T-helper 2 cell (primary cell): ENCODE measurements at regions not wholly inside any gene's neighbourhood (a gene's known extent, or its start where the extent isn't known, plus 50 kb on each side); places are given as distances from the start of the nearest gene placed in this dataset.
"Not testable (repeated sequence)": the region's sequence is repeated elsewhere in the genome, so short reads cannot be mapped to it uniquely, and the experiment has no call there.

Experiments
- DNase-seq, 5 experiments: peaks; one replicate each; pipeline versions ENCODE4 v3.0.0 to v3.0.0-alpha.2; 2012 to 2022

DNA sequence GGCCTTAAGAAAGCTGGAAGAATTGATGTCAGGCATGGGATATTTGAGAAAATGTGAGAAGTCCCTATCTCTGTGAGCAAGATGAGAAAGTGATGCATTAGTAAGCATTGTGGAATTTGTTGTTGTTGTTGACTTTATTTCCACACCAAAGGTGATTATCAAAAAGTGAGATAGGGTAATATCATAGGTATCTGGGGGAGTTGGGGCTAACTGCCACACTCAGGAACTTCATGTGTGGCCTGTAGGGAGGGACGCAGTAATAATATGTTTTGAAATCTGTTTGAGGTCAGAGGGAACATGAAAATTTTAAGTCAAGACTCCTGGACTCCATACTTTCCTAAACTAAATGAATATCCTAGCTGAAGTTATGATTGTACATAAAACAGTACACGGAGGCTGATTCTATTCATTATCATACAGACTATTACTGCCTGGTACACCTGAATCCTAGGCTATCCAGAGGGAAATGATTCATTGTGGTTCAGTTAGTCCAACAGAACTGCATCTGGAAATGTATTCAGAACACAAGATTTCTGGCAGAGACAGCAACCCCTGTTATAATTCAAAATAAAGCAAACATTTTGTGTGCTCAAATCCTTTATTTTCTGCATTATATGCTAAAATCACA lies 304.8 kb downstream of the CPS1 start:
- DNase-seq = no peak

DNA sequence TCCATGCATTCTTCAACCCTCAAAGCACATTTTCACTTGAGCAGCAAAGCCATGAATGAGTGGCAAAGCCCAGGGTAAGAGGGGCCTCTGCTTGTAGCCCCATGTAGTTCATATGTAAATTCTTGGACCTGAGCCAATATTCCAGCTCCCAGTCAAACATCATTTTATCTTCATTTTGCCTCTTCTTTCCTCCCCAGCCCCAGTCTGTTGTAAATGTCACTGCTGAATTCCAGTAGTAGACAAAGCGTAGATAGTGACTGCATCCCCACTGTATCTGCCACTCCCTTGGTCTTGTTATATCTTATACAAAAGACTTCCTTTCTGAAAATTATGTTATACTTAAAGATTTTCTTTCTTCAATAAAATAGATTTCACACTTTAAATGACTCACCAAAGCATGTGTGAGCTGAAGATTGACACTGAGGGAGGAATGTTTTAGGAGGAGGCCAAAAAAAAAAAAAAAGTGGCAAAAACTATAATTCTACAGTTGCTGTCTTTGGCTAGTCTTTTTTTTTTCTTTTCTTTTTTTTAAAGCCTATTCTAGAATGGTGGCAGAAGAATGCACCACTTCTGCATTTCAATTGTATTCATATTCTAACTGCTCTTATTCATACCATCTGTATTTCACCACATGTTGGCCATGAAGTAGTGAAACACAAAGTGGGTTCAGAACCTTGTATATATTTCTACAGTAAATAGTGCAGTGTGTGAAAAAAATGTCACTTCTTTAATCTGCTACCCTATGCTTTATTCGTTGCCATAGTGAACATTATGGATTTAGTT lies 306.1 kb downstream of the CPS1 start:
- no peak for DNase-seq

DNA sequence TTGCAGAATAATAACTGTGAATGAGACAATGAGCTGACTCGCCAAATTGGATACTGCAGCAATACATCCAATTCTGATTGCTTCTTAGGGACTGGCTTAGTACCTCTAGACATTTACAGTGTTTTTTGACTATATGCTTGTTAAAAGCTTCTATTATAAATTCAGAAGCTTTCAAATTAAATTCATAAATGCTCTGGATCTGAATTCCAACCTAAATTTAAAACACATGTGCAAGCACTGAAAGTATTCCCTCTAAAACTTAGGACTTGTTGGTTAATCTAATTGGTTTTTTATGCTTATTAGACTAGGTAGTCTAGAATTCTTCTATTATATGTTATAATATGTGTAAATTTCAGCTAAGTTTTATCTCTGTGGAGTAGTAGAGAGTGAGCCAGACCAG lies 306.9 kb downstream of the CPS1 start:
- no peak for DNase-seq

DNA sequence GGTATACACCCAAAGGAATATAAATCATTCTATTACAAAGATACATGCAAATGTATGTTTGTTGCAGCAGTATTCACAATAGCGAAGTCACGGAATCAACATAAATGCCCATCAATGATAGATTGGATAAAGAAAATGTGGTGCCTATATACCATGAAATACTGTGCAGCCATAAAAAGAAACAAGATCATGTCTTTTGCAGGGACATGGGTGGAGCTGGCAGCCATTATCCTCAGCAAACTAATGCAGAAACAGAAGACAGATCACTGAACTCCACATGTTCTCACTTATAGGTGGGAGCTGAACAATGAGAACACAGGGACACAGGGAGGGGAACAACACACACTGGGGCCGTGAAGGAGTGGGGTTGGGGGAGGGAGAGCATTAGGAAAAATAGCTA lies 315.2 kb downstream of the CPS1 start:
- DNase-seq = not testable (repeated sequence)

DNA sequence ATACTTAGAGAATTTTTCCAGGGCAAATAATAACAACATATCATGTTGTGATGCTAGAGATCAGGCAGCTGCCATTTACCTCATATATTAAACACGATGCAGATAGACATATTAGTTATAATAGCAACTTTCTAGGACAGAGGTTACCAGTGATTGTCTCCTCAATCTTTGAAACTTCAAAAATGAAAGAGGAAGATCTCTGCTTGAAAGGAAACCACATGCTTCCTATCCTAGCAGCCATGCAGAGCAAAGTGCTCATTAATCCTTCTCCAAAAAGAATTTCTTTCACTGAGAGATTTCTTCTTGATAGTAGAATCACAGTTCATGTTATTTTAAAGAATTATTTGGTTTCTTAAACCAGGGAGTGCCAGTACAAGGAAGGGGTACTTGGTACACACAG lies 317.2 kb downstream of the CPS1 start:
- DNase-seq = no peak

DNA sequence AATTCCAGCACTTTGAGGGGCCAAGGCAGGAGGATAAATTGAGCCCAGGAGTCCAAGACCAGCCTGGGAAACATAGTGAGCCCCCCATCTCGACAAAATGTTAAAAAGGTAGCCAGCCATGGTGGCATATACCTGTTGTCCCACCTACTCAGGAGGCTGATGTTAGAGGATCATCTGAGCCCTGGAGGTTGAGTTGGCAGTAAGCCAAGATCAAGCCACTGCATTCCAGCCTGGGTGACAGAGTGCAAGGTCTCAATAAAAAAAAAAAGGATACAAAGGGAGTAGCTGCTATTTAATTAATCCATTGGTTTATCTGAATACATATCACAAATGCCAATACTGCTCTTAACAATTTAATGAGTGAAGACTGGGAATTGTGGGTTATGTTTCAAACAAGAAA lies 327.8 kb downstream of the CPS1 start:
- no peak for DNase-seq

DNA sequence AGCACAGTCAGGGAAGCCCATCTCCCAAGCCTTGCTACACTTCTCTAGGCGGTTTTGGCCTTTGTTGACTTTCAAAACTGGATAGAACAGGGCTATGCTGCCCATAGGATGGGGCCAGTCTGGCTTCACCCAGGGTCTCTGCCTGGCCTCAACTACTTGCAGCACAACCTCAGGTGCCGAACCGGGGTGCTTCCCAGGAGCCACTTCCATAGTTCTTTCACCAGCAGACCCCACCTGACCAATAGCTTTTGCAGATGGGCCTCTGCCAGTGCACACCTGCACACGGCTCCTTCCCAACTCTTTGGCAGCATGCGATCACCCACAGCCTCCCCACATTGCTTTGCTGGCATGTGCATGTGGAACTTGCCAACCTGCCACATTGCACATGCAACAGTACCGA lies 331.6 kb downstream of the CPS1 start:
- DNase-seq = no peak

DNA sequence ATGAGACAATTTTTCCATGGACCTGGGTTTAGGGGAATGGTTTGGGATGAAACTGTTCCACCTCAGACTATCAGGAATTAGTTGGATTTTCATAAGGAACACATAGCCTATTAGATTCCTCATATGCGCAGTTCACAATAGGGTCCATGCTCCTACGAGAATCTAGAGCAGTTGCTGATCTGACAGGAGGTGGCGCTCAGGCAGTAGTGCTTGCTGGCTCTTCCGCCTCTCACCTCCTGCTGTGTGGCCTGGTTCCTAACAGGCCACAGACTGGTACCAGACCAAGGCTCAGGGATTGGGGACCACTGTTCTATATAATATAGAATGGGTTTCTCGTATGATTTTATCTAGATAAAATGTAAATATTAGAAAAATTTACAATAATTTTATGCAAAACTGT lies 338.7 kb downstream of the CPS1 start:
- no peak for DNase-seq

DNA sequence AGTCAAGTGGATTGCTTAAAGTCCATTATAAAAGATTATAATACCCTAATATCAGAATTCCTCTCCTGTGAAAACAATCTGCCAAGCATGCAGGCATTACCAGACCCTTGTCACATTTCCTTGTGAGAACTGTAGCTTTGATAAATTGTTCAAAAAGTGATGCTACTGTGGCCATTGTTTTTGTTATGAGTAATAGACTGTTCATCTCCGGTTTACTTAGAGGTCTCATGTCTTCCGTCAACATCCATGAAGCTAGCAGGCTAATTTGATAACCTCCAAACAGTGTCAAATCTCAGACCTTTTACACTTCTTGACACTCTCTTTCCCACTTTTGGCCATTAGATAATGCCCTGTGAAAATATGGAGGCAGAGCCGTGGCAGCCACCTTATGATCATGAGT lies 342.7 kb downstream of the CPS1 start:
- DNase-seq = no peak

DNA sequence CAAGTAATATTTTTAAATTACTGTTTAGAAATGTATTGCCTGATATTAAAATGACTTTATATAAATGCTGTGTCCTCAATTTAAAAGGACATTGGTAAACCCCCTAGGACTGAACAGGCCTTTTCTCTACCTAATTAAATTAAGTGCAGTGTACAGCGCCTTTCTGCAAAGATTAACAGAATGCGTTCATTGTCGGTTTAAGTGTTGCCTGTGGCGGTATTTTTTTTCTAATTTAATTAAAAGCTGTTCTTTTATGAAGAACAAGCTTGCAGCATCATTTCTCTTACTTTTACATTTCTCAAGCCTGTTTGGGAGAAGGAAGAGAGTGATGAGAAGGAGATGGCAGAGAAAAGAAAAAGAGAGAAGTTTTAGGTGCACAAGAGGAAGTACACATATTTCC lies 344.9 kb downstream of the CPS1 start:
- DNase-seq = no peak

DNA sequence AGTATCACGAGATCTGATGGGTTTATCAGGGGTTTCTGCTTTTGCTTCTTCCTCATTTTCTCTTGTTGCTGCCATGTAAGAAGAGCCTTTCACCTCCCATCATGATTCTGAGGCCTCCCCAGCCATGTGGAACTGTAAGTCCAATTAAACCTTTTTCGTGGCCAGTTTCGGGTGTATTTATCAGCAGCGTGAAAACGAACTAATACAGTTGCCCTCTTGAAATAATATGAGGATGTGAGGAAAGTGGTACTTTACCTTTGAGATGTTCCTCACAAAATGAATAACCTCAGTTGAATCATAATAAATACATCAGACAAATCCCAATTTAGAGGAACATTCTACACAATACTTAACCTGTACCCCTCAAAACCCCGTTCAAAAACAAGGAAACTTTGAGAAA lies 356.4 kb downstream of the CPS1 start:
- DNase-seq = no peak

DNA sequence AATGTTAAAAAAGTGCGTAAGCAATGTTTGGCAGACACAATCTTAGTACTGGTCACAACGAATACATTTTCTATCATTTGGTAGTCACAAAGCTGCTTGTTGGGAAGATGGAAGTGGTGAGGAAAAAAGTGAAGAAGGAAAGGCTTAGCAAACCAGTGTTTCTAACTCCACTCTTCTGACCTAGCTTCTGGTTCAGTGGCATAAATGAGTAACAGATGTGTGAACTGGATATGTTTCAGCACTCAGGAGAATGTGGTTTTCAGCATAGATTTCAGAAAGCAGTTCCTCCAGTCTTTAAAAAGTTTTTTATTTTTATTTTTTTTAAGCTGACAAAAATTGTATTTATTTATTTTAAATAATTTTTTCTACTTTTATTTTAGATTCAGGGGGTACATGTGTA lies 357.1 kb downstream of the CPS1 start:
- no peak for DNase-seq

DNA sequence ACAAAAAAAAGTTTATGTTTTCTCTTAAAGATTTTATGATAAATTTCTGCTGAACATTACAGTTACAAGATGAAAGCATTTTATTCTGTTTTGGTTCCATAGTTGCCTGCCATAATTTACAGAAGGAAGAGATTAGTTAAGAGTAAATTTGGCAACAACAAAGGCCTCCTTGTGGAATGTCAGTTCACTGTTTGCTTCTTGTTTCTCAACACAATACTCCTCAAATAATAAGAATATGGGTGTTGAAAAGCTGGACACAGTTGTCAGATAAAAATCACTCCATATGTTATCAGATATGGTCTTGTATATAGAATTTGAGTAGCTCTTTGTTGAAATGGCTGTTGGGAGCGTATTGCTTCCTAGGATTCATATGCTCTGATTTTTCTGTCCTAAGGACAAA lies 359.5 kb downstream of the CPS1 start:
- no peak for DNase-seq

DNA sequence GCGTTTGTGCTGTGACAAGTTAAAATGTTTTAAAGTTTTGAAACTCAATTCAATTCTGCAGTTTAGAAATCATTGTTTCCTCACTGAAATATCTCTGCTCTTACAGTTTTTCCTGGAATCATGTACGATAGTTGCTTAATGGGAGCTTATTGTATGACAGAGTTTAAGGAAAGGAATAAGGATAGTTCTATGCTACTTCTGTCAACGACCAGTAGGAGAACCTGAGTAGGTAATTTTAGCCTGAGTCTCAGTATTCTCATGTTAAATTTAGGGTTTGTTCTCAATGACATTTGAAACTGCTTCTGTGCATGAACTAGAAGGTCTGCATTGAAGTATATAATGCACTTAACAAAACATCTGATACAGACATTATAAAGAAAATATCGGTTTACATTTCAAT lies 361.1 kb downstream of the CPS1 start:
- DNase-seq = no peak

DNA sequence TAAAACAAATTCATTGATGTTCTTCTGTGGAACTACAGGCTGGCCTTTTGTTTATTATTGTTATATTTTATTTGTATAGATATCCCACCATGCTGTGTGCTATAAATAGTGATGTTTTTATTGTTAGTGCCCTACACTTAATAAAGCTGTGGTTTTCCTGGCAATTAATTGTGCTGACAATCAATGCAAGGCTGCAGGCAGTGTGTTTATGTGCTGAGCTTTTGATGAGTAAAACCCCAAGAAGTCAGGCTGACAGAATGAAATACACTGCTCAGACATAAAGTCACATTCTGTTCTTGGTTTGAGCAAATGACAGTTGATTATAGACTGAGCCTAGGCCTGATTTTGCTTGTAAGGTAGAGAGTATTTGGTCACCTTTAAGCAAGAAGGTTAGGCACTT lies 362.7 kb downstream of the CPS1 start:
- DNase-seq = no peak

DNA sequence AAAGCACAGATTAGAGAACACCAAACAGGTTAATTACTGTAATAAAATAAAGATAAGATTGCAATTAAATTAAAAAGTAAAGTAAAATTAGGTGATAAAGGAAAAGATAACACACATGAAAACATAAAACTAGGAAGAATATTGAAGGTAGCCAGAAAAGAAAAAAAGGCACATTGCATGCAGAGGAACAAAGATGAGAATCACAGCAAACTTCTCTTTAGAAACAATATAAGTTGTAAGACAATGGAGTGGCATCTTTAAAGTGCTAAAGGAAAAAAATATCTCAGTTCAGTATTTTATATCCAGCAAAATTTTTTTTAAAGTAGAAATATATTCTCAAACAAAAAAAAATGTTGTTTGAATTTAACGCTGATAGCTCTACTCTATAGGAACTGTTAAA lies 366.0 kb downstream of the CPS1 start:
- DNase-seq = no peak

DNA sequence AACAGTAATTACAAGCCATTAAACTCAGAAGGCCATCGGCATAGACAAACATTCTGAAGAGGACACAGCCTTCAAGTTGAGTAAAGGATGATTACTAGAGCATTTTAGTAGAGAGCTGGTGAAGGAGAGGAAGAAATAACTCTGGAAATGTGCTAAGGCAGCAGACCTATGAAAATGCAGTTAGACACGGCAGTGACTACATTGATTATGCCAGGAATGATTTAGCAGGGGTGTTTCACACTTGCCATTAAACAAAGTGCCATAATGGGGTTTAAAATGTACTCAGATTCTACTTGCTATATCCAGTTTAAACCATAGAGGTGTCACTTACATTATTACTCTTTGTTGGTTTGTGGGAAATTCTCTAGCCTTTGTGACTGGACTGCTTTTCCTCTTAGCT lies 372.3 kb downstream of the CPS1 start:
- no peak for DNase-seq

DNA sequence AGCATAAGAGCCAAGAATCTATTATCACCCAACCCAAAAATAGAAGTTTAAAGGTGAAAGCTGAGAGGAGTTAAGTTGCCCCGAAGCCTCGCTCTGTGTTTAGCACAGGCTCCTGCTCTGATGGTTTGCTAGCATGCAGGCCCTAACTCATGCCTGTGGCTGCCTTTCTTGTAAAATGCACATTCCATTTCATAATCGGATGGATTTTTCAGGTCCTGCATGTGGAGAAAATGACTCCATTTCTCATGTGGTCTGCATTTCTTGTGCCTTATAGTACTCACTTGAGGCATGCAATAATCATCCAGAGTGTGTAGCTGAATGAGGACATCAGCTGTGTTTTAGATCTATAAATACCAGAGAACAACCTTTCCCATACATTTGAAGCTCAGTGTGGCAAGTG lies 381.8 kb downstream of the CPS1 start:
- no peak for DNase-seq

DNA sequence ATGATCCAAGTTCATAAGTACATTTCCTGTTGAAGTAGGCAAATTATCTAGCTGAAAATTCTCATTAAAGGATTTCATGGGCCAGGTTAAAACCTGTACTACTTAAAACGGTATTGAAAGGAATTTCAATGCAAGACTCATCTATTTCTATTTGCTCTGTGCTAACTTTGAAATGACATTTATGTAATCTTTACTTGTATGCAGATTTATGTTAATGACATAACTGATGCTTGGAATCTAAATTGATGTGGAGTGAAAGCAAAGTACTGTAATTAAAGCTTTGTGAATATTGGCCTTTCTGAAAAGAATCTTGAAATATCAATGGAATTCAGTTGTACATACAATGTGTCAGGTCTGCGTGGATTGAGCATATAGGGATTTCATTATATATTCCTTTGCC lies 390.0 kb downstream of the CPS1 start:
- no peak for DNase-seq

DNA sequence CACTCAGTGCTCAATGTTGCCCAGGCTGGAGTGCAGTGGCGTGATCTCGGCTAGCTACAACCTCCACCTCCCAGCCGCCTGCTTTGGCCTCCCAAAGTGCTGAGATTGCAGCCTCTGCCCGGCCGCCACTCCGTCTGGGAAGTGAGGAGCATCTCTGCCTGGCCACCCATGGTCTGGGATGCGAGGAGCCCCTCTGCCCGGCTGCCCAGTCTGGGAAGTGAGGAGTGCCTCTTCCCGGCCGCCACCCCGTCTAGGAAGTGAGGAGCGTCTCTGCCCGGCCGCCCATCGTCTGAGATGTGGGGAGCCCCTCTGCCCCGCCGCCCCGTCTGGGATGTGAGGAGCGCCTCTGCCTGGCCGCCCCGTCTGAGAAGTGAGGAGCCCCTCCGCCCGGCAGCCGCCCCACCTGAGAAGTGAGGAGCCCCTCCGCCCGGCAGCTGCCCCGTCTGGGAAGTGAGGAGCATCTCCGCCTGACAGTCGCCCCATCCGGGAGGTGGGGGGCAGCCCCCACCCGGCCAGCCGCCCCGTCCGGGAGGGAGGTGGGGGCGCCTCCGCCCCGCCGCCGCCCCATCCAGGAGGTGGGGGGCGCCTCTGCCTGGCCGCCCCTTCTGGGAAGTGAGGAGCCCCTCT lies 394.1 kb downstream of the CPS1 start:
- not testable (repeated sequence) for DNase-seq

DNA sequence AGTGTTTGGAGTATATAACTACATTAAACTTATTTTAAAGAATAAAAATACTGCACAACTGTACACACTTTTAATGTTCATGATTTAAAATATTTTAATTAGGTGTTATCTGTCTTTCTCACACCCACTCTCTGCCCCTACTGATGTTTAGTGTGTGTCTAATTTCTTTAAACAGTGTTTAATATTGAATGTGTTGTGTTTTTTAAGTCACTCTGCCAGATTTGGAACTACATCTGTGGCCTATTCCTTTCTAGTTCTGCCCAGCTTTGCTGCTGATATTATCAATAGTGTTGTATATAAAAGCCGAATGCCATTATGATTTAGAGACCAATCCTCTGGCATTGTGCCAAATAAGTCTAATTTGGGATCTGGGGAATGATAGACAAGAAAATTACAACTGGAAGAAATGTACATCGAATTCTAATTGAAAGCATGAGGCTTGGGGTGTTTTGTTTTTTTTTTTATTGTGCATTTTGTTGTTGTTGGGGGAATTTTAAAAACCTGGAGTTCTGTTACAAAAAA lies 398.0 kb downstream of the CPS1 start:
- DNase-seq = no peak

DNA sequence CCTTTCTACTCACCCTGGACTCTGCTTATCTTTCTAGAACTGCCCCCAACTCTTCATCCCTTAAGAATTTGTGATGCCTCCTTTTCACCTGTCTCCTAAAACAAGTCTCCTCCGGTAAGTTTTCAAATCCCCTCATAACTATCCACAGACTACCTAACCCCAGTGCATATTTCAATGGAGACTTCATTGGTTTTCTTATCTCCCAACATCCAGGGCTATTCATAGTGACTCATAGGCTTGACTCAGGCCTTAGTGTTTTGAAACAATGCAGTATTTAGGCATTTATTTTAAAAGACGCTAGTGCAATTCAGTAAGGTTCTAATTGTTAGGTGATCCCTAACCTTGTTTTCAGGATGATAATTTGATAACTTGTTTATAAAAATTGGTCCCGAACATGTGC lies 399.2 kb downstream of the CPS1 start:
- no peak for DNase-seq

DNA sequence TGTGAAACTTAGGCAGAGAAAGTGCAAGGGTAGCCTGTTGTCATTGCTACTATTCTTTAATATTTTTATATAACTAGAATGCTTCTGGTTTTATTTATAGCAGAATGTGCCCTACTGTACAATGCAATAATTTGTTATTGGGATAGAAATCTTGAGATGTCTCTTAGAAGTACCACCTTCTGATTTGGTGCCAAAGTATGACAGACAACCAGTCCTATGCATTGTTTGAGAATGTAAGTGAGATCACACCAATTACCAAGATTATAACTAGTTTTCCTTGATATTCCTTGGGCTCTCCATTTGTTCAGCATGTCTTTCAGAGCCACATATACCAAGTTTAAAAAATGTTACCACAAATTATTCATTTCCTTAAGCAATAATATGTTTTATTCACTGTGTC lies 399.7 kb downstream of the CPS1 start:
- DNase-seq = no peak

DNA sequence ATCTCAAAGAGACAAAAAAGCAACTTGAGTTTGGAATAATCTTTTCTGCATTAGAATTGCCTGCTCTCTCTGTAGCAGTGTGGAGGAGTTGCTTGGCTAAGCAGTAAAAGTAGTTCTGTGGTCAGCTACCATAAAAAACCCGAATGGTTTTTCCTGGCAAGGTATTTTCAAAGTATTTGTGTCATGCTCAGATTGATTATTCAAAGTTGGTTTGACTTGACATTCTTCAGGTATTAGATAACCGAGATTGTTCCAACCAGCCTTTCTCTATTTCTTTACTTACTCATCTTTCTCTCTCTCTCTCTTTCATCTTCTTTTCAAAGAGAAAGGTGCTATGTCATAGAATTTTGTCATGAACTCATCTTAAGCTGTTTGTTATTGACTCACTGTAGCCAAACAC lies 404.9 kb downstream of the CPS1 start:
- DNase-seq = no peak
